HFFc6 (cell line): ENCODE measurements at regions not wholly inside any gene's neighbourhood (a gene's known extent, or its start where the extent isn't known, plus 50 kb on each side); places are given as distances from the start of the nearest gene placed in this dataset.
A peak's percentile ranks its signal among the peaks of the same experiment; 100 is the strongest.

ENCODE experiments used
- DNase-seq: peaks from one replicate; pipeline ENCODE4 v3.0.0-alpha.2; 2018
- H3K27ac Mint-ChIP-seq: 2 replicates; pipeline ENCODE4 v1.8.0; 2020; ENCODE audit warnings: mild to moderate bottlenecking, mixed read lengths
- H3K27me3 Mint-ChIP-seq: 2 replicates; pipeline ENCODE4 v1.8.0; 2021; ENCODE audit warnings: mild to moderate bottlenecking, moderate library complexity, mixed read lengths; ENCODE audit not compliant: insufficient read depth
- H3K36me3 Mint-ChIP-seq: 2 replicates; pipeline ENCODE4 v1.8.0; 2021; ENCODE audit warnings: low read depth, mixed read lengths
- H3K4me1 Mint-ChIP-seq: 2 replicates; pipeline ENCODE4 v1.8.0; 2020; ENCODE audit warnings: low read depth, mixed read lengths
- H3K4me3 Mint-ChIP-seq: 2 replicates; pipeline ENCODE4 v1.8.0; 2020; ENCODE audit warnings: mild to moderate bottlenecking, moderate library complexity, mixed read lengths
- H3K9me3 Mint-ChIP-seq: 2 replicates; pipeline ENCODE4 v1.8.0; 2020; ENCODE audit warnings: mild to moderate bottlenecking, mixed read lengths
- TF ChIP-seq, protein P1 (sequence below): fragments of 200-600 bp; sonication (generic); IDR thresholded peaks from 2 replicates; pipeline ENCODE4 v1.5.0; 2021; ENCODE audit warnings: antibody characterized with exemption, mild to moderate bottlenecking

DNA sequence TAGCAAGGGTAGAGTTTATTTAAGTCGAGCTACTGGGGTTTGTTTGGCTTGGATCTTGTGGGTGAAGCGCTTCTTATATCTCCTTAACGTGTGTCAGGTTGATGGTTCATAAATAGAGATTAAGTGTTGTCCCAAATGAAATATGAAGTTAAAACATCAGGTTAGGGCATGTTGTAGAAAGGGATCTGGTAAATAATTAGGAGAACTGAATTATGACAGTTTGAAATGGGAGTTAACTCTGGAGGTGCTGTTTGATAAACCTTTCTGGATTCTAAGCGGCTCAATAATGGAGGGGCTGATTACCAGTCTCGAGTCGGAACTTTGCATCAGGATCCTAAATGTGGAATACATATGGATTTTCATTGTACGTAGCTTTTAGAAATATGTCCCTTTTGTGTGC, 717.0 kb upstream of the WWC1 start:
- Mint-ChIP-seq H3K36me3 (no peaks in the 10 kb centered on the region), H3K27ac (no peak overlapping the region), H3K9me3 (no peaks in the 10 kb centered on the region), H3K4me3 (peak overlapping the region; percentile 77; the same call in 1 of the 2 replicates), H3K27me3 (peaks cover 27% of the 10 kb centered on the region), H3K4me1 (peaks cover 25% of the 10 kb centered on the region)
- TF ChIP-seq, protein P1, sequence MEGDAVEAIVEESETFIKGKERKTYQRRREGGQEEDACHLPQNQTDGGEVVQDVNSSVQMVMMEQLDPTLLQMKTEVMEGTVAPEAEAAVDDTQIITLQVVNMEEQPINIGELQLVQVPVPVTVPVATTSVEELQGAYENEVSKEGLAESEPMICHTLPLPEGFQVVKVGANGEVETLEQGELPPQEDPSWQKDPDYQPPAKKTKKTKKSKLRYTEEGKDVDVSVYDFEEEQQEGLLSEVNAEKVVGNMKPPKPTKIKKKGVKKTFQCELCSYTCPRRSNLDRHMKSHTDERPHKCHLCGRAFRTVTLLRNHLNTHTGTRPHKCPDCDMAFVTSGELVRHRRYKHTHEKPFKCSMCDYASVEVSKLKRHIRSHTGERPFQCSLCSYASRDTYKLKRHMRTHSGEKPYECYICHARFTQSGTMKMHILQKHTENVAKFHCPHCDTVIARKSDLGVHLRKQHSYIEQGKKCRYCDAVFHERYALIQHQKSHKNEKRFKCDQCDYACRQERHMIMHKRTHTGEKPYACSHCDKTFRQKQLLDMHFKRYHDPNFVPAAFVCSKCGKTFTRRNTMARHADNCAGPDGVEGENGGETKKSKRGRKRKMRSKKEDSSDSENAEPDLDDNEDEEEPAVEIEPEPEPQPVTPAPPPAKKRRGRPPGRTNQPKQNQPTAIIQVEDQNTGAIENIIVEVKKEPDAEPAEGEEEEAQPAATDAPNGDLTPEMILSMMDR: no peak
- DNase-seq: no peak

DNA sequence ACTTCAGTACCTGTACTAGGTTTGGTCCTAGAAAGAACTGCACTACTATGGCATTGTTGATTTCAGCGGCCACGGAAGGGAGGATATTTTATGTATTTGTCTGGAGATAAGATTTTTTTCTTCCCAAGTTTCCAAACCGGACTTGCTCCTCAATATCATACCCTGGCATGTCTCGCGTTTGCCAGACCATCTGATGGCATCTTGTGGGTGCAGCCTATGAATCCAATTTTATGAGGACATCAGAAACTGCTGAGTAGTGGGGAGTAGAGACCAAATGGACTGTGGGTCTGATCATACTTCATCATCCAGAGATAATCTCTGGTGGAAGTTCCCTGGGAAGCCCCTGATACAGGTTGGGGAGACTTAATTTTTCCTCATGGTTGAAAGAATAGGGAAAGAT, 716.1 kb upstream of the WWC1 start:
- Mint-ChIP-seq H3K4me3 (no peak overlapping the region), H3K27ac (no peak overlapping the region), H3K27me3 (peaks cover 25% of the 10 kb centered on the region), H3K9me3 (no peaks in the 10 kb centered on the region), H3K4me1 (peaks cover 25% of the 10 kb centered on the region), H3K36me3 (no peaks in the 10 kb centered on the region)
- no peak for DNase-seq
- TF ChIP-seq, protein P1: no peak

DNA sequence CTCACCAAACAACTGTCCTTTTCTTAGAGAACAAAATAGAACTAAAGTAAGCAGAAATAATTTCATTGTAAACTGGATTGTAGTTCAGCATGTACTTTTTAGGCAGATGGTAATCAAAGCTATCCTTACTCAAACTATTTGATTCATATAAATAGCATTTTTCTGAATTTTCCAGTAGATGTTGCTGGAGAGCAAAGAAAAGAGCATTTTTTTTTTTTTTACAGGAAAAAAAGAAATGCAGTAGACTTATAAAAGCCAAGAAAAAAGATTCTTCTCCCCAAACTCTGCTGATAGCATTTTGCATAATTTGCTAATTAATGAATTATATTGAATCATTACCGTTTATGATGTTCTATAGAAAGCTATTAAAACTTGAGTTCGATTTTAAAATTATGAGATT, 715.3 kb upstream of the WWC1 start:
- TF ChIP-seq, protein P1: peak; percentile 25
- H3K36me3 Mint-ChIP-seq: no peaks in the 10 kb centered on the region
- no peaks in the 10 kb centered on the region for H3K9me3 Mint-ChIP-seq
- DNase-seq: no peak
- peaks cover 25% of the 10 kb centered on the region for H3K27me3 Mint-ChIP-seq
- no peak overlapping the region for H3K27ac Mint-ChIP-seq
- H3K4me1 Mint-ChIP-seq: peaks cover 25% of the 10 kb centered on the region
- no peak overlapping the region for H3K4me3 Mint-ChIP-seq

DNA sequence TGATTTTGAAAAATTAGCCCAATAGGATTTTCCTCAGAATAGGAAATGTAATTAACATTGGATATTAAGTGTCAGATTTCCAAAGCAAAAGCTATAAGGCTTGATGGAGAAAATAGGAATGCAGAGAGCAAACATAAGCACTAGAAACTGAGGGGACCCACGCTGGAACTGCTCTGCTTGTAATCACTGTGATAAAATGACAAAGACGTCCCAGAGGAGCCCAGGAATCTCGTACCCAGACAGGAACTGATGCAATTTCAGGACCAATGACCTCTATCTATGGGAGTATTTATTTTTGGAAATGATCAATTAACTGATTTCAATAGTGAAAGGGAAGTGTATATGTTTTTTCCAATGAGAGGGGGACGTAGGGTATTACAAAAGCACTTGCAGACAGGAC, 714.5 kb upstream of the WWC1 start:
- H3K36me3 Mint-ChIP-seq: no peaks in the 10 kb centered on the region
- H3K9me3 Mint-ChIP-seq: no peaks in the 10 kb centered on the region
- peaks cover 25% of the 10 kb centered on the region for H3K4me1 Mint-ChIP-seq
- H3K27ac Mint-ChIP-seq: no peak overlapping the region
- peaks cover 25% of the 10 kb centered on the region for H3K27me3 Mint-ChIP-seq
- H3K4me3 Mint-ChIP-seq: no peak overlapping the region
- DNase-seq: no peak
- TF ChIP-seq, protein P1: no peak

DNA sequence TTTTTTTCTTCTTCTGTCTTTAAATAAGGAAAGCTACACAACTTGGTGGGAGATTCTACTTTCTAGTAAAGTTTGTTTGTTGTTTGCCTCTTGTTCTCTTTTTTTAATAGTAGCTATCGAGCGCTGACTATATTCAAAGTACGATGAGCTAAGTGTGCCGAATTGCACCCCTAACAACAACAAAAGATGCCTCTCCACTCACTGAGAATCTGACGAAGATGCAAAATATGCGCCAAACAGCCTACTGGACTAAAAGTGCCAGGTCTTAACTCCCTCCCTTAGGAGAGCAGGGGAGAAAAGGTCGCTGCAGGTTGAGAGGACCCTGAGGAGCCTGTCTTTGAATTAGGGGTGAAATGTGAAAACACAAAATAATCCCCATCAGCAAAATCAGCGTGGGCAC, 713.8 kb upstream of the WWC1 start:
- Mint-ChIP-seq H3K4me1 (peaks cover 25% of the 10 kb centered on the region), H3K9me3 (no peaks in the 10 kb centered on the region), H3K36me3 (no peaks in the 10 kb centered on the region), H3K27ac (no peak overlapping the region), H3K27me3 (peaks cover 25% of the 10 kb centered on the region), H3K4me3 (no peak overlapping the region)
- DNase-seq: no peak
- TF ChIP-seq, protein P1: no peak
